ENCODE measurements at regions not wholly inside any gene's neighbourhood (a gene's known extent, or its start where the extent isn't known, plus 50 kb on each side); places are given as distances from the start of the nearest gene placed in this dataset.
"Not testable (repeated sequence)": the region's sequence is repeated elsewhere in the genome, so short reads cannot be mapped to it uniquely, and the experiment has no call there.

- DNase-seq (ENCODE audit: low spot score) = no peak
- intact Hi-C loops (cut with micrococcal nuclease) = no loop called here
- Mint-ChIP-seq H3K27ac (no peak overlapping the region), H3K27me3 (ENCODE audit: low read depth) (no peaks in the 10 kb centered on the region), H3K4me1 (ENCODE audit: low read depth) (no peaks in the 10 kb centered on the region), H3K36me3 (ENCODE audit: low read depth) (no peaks in the 10 kb centered on the region), H3K9me3 (no peaks in the 10 kb centered on the region), H3K4me3 (ENCODE audit: low read depth) (no peak overlapping the region)
Observed at GRCh38 chr1:81290326-81290725, 510.4 kb upstream of the ADGRL2 start.

- no peaks in the 10 kb centered on the region for H3K4me1 Mint-ChIP-seq (ENCODE audit: low read depth)
- H3K27ac Mint-ChIP-seq = no peak overlapping the region
- no peaks in the 10 kb centered on the region for H3K27me3 Mint-ChIP-seq (ENCODE audit: low read depth)
- DNase-seq (ENCODE audit: low spot score) = no peak
- H3K36me3 Mint-ChIP-seq (ENCODE audit: low read depth) = no peaks in the 10 kb centered on the region
- H3K4me3 Mint-ChIP-seq (ENCODE audit: low read depth) = no peak overlapping the region
- no peaks in the 10 kb centered on the region for H3K9me3 Mint-ChIP-seq
- intact Hi-C loops (cut with micrococcal nuclease) = no loop called here
Observed at GRCh38 chr1:81288689-81289088, 512.0 kb upstream of the ADGRL2 start.

GRCh38 chr1:81287411-81288080 is 513.2 kb upstream of the ADGRL2 start:
- no peaks in the 10 kb centered on the region for H3K36me3 Mint-ChIP-seq (ENCODE audit: low read depth)
- intact Hi-C loops (cut with micrococcal nuclease) = no loop called here
- DNase-seq (ENCODE audit: low spot score) = no peak
- no peaks in the 10 kb centered on the region for H3K4me1 Mint-ChIP-seq (ENCODE audit: low read depth)
- H3K4me3 Mint-ChIP-seq (ENCODE audit: low read depth) = no peak overlapping the region
- H3K9me3 Mint-ChIP-seq = no peaks in the 10 kb centered on the region
- no peak overlapping the region for H3K27ac Mint-ChIP-seq
- no peaks in the 10 kb centered on the region for H3K27me3 Mint-ChIP-seq (ENCODE audit: low read depth)

- no peak for DNase-seq (ENCODE audit: low spot score)
- Mint-ChIP-seq H3K4me1 (ENCODE audit: low read depth) (no peaks in the 10 kb centered on the region), H3K4me3 (ENCODE audit: low read depth) (no peak overlapping the region), H3K36me3 (ENCODE audit: low read depth) (no peaks in the 10 kb centered on the region), H3K27me3 (ENCODE audit: low read depth) (no peaks in the 10 kb centered on the region), H3K27ac (no peak overlapping the region), H3K9me3 (no peaks in the 10 kb centered on the region)
- intact Hi-C loops (cut with micrococcal nuclease) = no loop called here
Observed at GRCh38 chr1:81270051-81270450, 530.7 kb upstream of the ADGRL2 start.

- no peak for DNase-seq (ENCODE audit: low spot score)
- intact Hi-C loops (cut with micrococcal nuclease) = no loop called here
- Mint-ChIP-seq H3K36me3 (ENCODE audit: low read depth) (no peaks in the 10 kb centered on the region), H3K27ac (no peak overlapping the region), H3K9me3 (peaks cover 5% of the 10 kb centered on the region), H3K27me3 (ENCODE audit: low read depth) (no peaks in the 10 kb centered on the region), H3K4me1 (ENCODE audit: low read depth) (no peaks in the 10 kb centered on the region), H3K4me3 (ENCODE audit: low read depth) (no peak overlapping the region)
Observed at GRCh38 chr1:81264976-81265375, 535.8 kb upstream of the ADGRL2 start.

GRCh38 chr1:81259625-81260411 is 540.9 kb upstream of the ADGRL2 start:
- Mint-ChIP-seq H3K27ac (no peak overlapping the region), H3K4me3 (ENCODE audit: low read depth) (no peak overlapping the region), H3K9me3 (peaks cover 5% of the 10 kb centered on the region), H3K4me1 (ENCODE audit: low read depth) (no peaks in the 10 kb centered on the region), H3K27me3 (ENCODE audit: low read depth) (no peaks in the 10 kb centered on the region), H3K36me3 (ENCODE audit: low read depth) (no peaks in the 10 kb centered on the region)
- DNase-seq (ENCODE audit: low spot score) = no peak
- intact Hi-C loops (cut with micrococcal nuclease) = no loop called here

GRCh38 chr1:81254560-81254959 is 546.2 kb upstream of the ADGRL2 start:
- H3K9me3 Mint-ChIP-seq = no peaks in the 10 kb centered on the region
- no peak for DNase-seq (ENCODE audit: low spot score)
- no peaks in the 10 kb centered on the region for H3K4me1 Mint-ChIP-seq (ENCODE audit: low read depth)
- H3K27me3 Mint-ChIP-seq (ENCODE audit: low read depth) = no peaks in the 10 kb centered on the region
- intact Hi-C loops (cut with micrococcal nuclease) = no loop called here
- no peak overlapping the region for H3K27ac Mint-ChIP-seq
- H3K4me3 Mint-ChIP-seq (ENCODE audit: low read depth) = no peak overlapping the region
- no peaks in the 10 kb centered on the region for H3K36me3 Mint-ChIP-seq (ENCODE audit: low read depth)

- H3K4me3 Mint-ChIP-seq (ENCODE audit: low read depth) = no peak overlapping the region
- no peak overlapping the region for H3K27ac Mint-ChIP-seq
- DNase-seq (ENCODE audit: low spot score) = no peak
- intact Hi-C loops (cut with micrococcal nuclease) = no loop called here
- no peaks in the 10 kb centered on the region for H3K9me3 Mint-ChIP-seq
- no peaks in the 10 kb centered on the region for H3K27me3 Mint-ChIP-seq (ENCODE audit: low read depth)
- H3K36me3 Mint-ChIP-seq (ENCODE audit: low read depth) = no peaks in the 10 kb centered on the region
- H3K4me1 Mint-ChIP-seq (ENCODE audit: low read depth) = no peaks in the 10 kb centered on the region
Observed at GRCh38 chr1:81254068-81254467, 546.7 kb upstream of the ADGRL2 start.

GRCh38 chr1:81252471-81253151 is 548.1 kb upstream of the ADGRL2 start:
- Mint-ChIP-seq H3K36me3 (ENCODE audit: low read depth) (no peaks in the 10 kb centered on the region), H3K9me3 (peaks cover 7% of the 10 kb centered on the region), H3K27ac (no peak overlapping the region)

GRCh38 chr1:81250825-81251224 is 549.9 kb upstream of the ADGRL2 start:
- intact Hi-C loops (cut with micrococcal nuclease); H3K4me3 Mint-ChIP-seq (ENCODE audit: low read depth); H3K27me3 Mint-ChIP-seq (ENCODE audit: low read depth); H3K4me1 Mint-ChIP-seq (ENCODE audit: low read depth); DNase-seq (ENCODE audit: low spot score); H3K36me3 Mint-ChIP-seq (ENCODE audit: low read depth); H3K27ac Mint-ChIP-seq: not testable (repeated sequence)
- H3K9me3 Mint-ChIP-seq = peaks cover 19% of the 10 kb centered on the region

More at GRCh38 chr1:81252471-81253151, 548.1 kb upstream of the ADGRL2 start:
- Mint-ChIP-seq H3K4me1 (ENCODE audit: low read depth) (no peaks in the 10 kb centered on the region), H3K4me3 (ENCODE audit: low read depth) (no peak overlapping the region), H3K27me3 (ENCODE audit: low read depth) (no peaks in the 10 kb centered on the region)
- intact Hi-C loops (cut with micrococcal nuclease) = no loop called here
- DNase-seq (ENCODE audit: low spot score) = no peak

- H3K27ac Mint-ChIP-seq; H3K4me1 Mint-ChIP-seq (ENCODE audit: low read depth); H3K27me3 Mint-ChIP-seq (ENCODE audit: low read depth); H3K4me3 Mint-ChIP-seq (ENCODE audit: low read depth); intact Hi-C loops (cut with micrococcal nuclease); DNase-seq (ENCODE audit: low spot score); H3K36me3 Mint-ChIP-seq (ENCODE audit: low read depth): not testable (repeated sequence)
- H3K9me3 Mint-ChIP-seq = peaks cover 19% of the 10 kb centered on the region
Observed at GRCh38 chr1:81245084-81245715, 555.5 kb upstream of the ADGRL2 start.

- H3K27ac Mint-ChIP-seq; H3K27me3 Mint-ChIP-seq (ENCODE audit: low read depth); H3K4me3 Mint-ChIP-seq (ENCODE audit: low read depth); H3K4me1 Mint-ChIP-seq (ENCODE audit: low read depth); DNase-seq (ENCODE audit: low spot score); intact Hi-C loops (cut with micrococcal nuclease); H3K36me3 Mint-ChIP-seq (ENCODE audit: low read depth): not testable (repeated sequence)
- peaks cover 19% of the 10 kb centered on the region for H3K9me3 Mint-ChIP-seq
Observed at GRCh38 chr1:81244612-81245011, 556.1 kb upstream of the ADGRL2 start.

GRCh38 chr1:81242103-81242502 is 558.6 kb upstream of the ADGRL2 start:
- Mint-ChIP-seq H3K4me3 (ENCODE audit: low read depth) (no peak overlapping the region), H3K27ac (no peak overlapping the region), H3K27me3 (ENCODE audit: low read depth) (no peaks in the 10 kb centered on the region), H3K36me3 (ENCODE audit: low read depth) (no peaks in the 10 kb centered on the region), H3K4me1 (ENCODE audit: low read depth) (no peaks in the 10 kb centered on the region), H3K9me3 (peaks cover 10% of the 10 kb centered on the region)
- intact Hi-C loops (cut with micrococcal nuclease) = no loop called here
- no peak for DNase-seq (ENCODE audit: low spot score)

All from activated T-helper 2 cell treated with anti-CD3 and anti-CD28 coated beads, Interferon-gamma antibody, Interleukin-2, Interleukin-4, amounts not matched to agents 10 μg/mL and 5 μg/mL and 100 μg/mL, durations not matched to agents 14 hours and 24 hours and 36 hours (primary cell).